ENCODE measurements at regions not wholly inside any gene's neighbourhood (a gene's known extent, or its start where the extent isn't known, plus 50 kb on each side); places are given as distances from the start of the nearest gene placed in this dataset.

DNA sequence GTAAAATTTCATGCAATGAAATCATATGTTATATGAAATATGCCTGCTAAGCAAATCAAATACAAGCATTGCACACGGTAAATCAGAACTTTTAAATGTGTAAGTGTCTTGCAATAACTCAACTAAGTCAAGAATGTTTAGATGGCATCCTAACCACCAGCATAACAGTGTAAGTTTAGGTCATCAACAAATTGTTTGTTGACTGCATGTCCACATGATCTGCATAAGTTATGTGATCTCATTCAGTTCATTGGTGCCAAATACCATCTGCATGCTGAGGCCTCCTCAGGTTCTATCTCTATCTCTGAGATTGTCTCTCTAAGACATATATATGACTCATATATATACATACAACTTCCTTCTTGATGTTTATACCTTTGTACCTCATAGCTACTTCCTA is 159.6 kb upstream of the STK32A start:
- TF ChIP-seq, protein P1, sequence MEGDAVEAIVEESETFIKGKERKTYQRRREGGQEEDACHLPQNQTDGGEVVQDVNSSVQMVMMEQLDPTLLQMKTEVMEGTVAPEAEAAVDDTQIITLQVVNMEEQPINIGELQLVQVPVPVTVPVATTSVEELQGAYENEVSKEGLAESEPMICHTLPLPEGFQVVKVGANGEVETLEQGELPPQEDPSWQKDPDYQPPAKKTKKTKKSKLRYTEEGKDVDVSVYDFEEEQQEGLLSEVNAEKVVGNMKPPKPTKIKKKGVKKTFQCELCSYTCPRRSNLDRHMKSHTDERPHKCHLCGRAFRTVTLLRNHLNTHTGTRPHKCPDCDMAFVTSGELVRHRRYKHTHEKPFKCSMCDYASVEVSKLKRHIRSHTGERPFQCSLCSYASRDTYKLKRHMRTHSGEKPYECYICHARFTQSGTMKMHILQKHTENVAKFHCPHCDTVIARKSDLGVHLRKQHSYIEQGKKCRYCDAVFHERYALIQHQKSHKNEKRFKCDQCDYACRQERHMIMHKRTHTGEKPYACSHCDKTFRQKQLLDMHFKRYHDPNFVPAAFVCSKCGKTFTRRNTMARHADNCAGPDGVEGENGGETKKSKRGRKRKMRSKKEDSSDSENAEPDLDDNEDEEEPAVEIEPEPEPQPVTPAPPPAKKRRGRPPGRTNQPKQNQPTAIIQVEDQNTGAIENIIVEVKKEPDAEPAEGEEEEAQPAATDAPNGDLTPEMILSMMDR (conservative IDR thresholded peaks at IDR 0.05; ENCODE audit: low read length) = no peak
- no peak for TF ChIP-seq EZH2phosphoT487 (IDR thresholded peaks at IDR 0.05; ENCODE audit: borderline replicate concordance, low read depth, low read length)
- H3K36me3 ChIP-seq (ENCODE audit: insufficient read depth, low read length) = no peaks in the 10 kb centered on the region
- H2AFZ ChIP-seq (ENCODE audit: low read length) = no peak overlapping the region
- DNase-seq (ENCODE audit: low spot score) = no peak
- H3K27ac ChIP-seq (ENCODE audit: low read depth, low read length, poor library complexity, severe bottlenecking) = no peak overlapping the region
- no peak overlapping the region for H3K4me3 ChIP-seq (ENCODE audit: low read depth, low read length, poor library complexity, severe bottlenecking)
- H4K20me1 ChIP-seq (ENCODE audit: insufficient read depth, low read length) = no peaks in the 10 kb centered on the region
- no peaks in the 10 kb centered on the region for H3K9me2 ChIP-seq (ENCODE audit: insufficient read depth, low read length)
- intact Hi-C loops (cut with micrococcal nuclease; ENCODE audit: unreplicated experiment) = no loop called here
- no peak overlapping the region for H3K4me2 ChIP-seq (ENCODE audit: low read length)
- POLR2A ChIA-PET = interaction anchor here (0.8 kb wide), 1 partner anchor 20 kb away, joined by 5 read pairs; no protein-coding TSS in a partner anchor
- no peaks in the 10 kb centered on the region for H3K9me3 ChIP-seq (ENCODE audit: low read length)
- CTCF ChIA-PET (ENCODE audit: unreplicated experiment) = no interaction called here
- no TSS peak for BruUV-seq (replicated peaks)
- no peaks in the 10 kb centered on the region for H3K4me1 ChIP-seq (ENCODE audit: insufficient read depth, low read length, poor library complexity, severe bottlenecking)
- no peaks in the 10 kb centered on the region for H3K79me2 ChIP-seq (ENCODE audit: insufficient read depth, low read depth, low read length)

GRCh38 chr5:147080391-147080790 is 154.4 kb upstream of the STK32A start:
- Histone ChIP-seq H3K4me3 (ENCODE audit: low read depth, low read length, poor library complexity, severe bottlenecking) (no peak overlapping the region), H3K27ac (ENCODE audit: low read depth, low read length, poor library complexity, severe bottlenecking) (no peak overlapping the region), H3K9me3 (ENCODE audit: low read length) (no peaks in the 10 kb centered on the region), H3K36me3 (ENCODE audit: insufficient read depth, low read length) (no peaks in the 10 kb centered on the region), H4K20me1 (ENCODE audit: insufficient read depth, low read length) (no peaks in the 10 kb centered on the region), H3K9me2 (ENCODE audit: insufficient read depth, low read length) (no peaks in the 10 kb centered on the region), H2AFZ (ENCODE audit: low read length) (no peak overlapping the region), H3K4me1 (ENCODE audit: insufficient read depth, low read length, poor library complexity, severe bottlenecking) (no peaks in the 10 kb centered on the region), H3K4me2 (ENCODE audit: low read length) (no peak overlapping the region), H3K79me2 (ENCODE audit: insufficient read depth, low read depth, low read length) (no peaks in the 10 kb centered on the region)
- DNase-seq (ENCODE audit: low spot score) = no peak
- no TSS peak for BruUV-seq (replicated peaks)
- POLR2A ChIA-PET = no interaction called here
- intact Hi-C loops (cut with micrococcal nuclease; ENCODE audit: unreplicated experiment) = no loop called here
- TF ChIP-seq EZH2phosphoT487 (IDR thresholded peaks at IDR 0.05; ENCODE audit: borderline replicate concordance, low read depth, low read length) = no peak
- TF ChIP-seq, protein P1 (conservative IDR thresholded peaks at IDR 0.05; ENCODE audit: low read length) = no peak
- CTCF ChIA-PET (ENCODE audit: unreplicated experiment) = no interaction called here

DNA sequence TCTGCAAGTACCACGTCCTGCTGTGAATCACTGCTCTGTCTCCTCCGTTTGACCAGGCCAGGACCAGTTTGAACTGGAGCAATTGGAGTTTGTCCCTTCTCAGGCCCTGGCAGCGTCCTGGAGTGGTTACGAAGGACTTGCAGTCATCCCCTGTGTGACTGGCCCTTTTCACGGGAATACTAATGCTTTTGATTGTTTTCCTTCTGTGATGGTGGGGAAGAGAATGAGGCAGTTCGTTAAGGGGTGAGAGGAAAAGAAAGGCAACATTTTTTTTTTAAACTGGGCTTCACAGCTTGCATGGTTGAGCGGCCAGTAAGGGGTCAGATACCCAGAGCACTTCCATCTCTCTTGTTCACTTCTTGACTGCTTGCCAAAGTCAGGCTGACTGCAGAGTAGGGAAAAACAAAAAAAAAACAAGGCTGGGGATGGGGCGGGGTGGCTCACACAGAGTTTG is 153.5 kb upstream of the STK32A start:
- intact Hi-C loops (cut with micrococcal nuclease; ENCODE audit: unreplicated experiment) = no loop called here
- DNase-seq (ENCODE audit: low spot score) = no peak
- POLR2A ChIA-PET = no interaction called here

More for the DNA sequence above, 153.5 kb upstream of the STK32A start:
- no peak overlapping the region for H3K4me2 ChIP-seq (ENCODE audit: low read length)
- BruUV-seq (replicated peaks) = no TSS peak
- no peak overlapping the region for H3K27ac ChIP-seq (ENCODE audit: low read depth, low read length, poor library complexity, severe bottlenecking)
- H3K4me1 ChIP-seq (ENCODE audit: insufficient read depth, low read length, poor library complexity, severe bottlenecking) = no peaks in the 10 kb centered on the region
- H3K36me3 ChIP-seq (ENCODE audit: insufficient read depth, low read length) = no peaks in the 10 kb centered on the region
- H3K9me2 ChIP-seq (ENCODE audit: insufficient read depth, low read length) = no peaks in the 10 kb centered on the region
- H4K20me1 ChIP-seq (ENCODE audit: insufficient read depth, low read length) = no peaks in the 10 kb centered on the region
- TF ChIP-seq EZH2phosphoT487 (IDR thresholded peaks at IDR 0.05; ENCODE audit: borderline replicate concordance, low read depth, low read length) = no peak
- TF ChIP-seq, protein P1 (conservative IDR thresholded peaks at IDR 0.05; ENCODE audit: low read length) = no peak
- no peak overlapping the region for H3K4me3 ChIP-seq (ENCODE audit: low read depth, low read length, poor library complexity, severe bottlenecking)
- no peak overlapping the region for H2AFZ ChIP-seq (ENCODE audit: low read length)
- no peaks in the 10 kb centered on the region for H3K79me2 ChIP-seq (ENCODE audit: insufficient read depth, low read depth, low read length)
- CTCF ChIA-PET (ENCODE audit: unreplicated experiment) = no interaction called here
- no peaks in the 10 kb centered on the region for H3K9me3 ChIP-seq (ENCODE audit: low read length)
